ENCODE measurements at regions not wholly inside any gene's neighbourhood (a gene's known extent, or its start where the extent isn't known, plus 50 kb on each side); places are given as distances from the start of the nearest gene placed in this dataset.

GRCh38 chr7:50863053-50863452, 80.4 kb upstream of the GRB10 start:
- TF ChIP-seq, protein P1, sequence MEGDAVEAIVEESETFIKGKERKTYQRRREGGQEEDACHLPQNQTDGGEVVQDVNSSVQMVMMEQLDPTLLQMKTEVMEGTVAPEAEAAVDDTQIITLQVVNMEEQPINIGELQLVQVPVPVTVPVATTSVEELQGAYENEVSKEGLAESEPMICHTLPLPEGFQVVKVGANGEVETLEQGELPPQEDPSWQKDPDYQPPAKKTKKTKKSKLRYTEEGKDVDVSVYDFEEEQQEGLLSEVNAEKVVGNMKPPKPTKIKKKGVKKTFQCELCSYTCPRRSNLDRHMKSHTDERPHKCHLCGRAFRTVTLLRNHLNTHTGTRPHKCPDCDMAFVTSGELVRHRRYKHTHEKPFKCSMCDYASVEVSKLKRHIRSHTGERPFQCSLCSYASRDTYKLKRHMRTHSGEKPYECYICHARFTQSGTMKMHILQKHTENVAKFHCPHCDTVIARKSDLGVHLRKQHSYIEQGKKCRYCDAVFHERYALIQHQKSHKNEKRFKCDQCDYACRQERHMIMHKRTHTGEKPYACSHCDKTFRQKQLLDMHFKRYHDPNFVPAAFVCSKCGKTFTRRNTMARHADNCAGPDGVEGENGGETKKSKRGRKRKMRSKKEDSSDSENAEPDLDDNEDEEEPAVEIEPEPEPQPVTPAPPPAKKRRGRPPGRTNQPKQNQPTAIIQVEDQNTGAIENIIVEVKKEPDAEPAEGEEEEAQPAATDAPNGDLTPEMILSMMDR (IDR thresholded peaks at IDR 0.05), result no peak
- TF ChIP-seq EP300 (IDR thresholded peaks at IDR 0.05) (no peak), POLR2AphosphoS5 (IDR thresholded peaks at IDR 0.05) (no peak), POLR2A (IDR thresholded peaks at IDR 0.05) (no peak)

Data from stomach (tissue), 4 donors.